ENCODE measurements at regions not wholly inside any gene's neighbourhood (a gene's known extent, or its start where the extent isn't known, plus 50 kb on each side); places are given as distances from the start of the nearest gene placed in this dataset.
A peak's percentile ranks its signal among the peaks of the same experiment; 100 is the strongest.

DNA sequence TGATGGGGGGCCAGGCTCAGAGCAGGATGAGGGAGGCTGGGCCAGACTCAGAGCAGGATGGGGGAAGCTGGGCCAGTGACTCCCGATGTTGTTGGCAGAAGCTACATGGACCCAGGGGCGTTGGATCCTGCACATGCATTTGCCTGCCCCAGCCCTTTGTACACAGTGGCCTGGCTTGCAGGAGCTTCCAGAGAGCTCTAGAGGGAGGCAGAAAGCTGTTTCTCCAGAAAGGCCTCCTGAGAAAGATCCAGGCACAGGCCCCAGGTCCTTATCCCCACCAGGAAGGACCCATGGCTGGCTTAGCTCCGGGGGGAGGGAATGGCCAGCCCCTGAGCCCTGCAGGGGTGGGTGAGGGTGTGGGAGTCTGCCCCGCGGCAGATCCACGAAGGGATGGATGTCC lies 106.6 kb upstream of the ACTRT2 start:
- DNase-seq (ENCODE audit: low read depth in 1 of 2, low spot score in 1 of 2), result no peak

DNA sequence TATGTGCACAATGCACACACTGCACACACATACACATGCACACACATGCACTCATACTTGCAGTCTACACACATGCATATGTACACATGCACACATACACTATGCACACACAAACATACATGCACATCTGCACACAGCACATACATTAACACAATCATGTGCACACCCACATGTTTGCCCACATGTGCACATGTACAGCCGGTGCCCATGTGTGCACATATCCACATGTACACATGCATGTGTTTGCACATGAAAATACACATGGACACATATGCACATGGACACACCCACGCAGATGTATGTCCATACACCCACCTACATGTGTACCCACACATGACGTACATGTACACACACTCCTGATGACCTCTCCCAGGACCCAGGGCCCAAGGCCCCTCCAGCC lies 105.1 kb upstream of the ACTRT2 start:
- no peak for DNase-seq (ENCODE audit: low read depth in 1 of 2, low spot score in 1 of 2)

GRCh38 chr1:2916706-2917105 lies 104.6 kb upstream of the ACTRT2 start:
- no peak for DNase-seq (ENCODE audit: low read depth in 1 of 2, low spot score in 1 of 2)

GRCh38 chr1:2917284-2917683 lies 104.0 kb upstream of the ACTRT2 start:
- DNase-seq (ENCODE audit: low read depth in 1 of 2, low spot score in 1 of 2), result no peak

DNA sequence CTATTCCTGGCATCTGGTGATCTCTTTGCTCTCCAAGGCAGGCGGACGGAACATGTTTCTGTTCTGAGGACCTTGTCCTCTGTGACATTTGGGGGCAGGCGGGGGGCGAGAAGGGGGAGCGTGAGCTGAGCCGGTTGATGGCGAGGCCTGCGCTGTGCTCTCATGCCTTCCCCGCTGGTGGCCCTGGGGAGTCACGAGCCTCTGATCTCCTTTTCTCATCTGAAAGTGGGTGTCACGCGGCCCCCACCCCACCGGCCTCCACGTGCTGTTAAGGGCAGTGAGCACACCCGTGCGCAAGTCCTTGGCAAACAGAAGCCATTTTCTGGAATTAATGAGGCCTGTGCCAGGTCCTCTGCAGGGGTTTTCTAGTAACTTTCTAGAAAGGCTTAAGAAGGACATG lies 102.8 kb upstream of the ACTRT2 start:
- no peak for DNase-seq (ENCODE audit: low read depth in 1 of 2, low spot score in 1 of 2)

DNA sequence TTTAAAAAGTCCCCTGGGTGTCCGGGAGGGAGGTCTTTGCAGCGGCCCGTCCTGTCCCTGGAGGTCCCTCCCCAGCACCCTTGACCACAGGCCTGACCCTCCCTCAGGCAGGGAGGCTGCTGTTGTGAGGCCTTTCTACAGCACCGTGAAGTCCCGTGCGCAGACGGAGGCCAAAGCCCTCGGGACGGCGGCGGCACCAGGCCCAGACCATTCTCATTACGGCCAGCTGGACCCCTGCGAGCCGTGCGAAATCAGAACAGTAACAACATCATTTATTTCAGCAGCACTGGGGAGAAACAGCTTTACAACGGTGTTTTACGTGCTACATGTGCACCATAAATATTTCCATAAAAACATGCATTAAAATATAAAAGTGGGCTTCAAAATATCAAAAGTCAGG lies 101.4 kb upstream of the ACTRT2 start:
- no peak for DNase-seq (ENCODE audit: low read depth in 1 of 2, low spot score in 1 of 2)

GRCh38 chr1:2920421-2921015 lies 100.7 kb upstream of the ACTRT2 start:
- DNase-seq (ENCODE audit: low read depth in 1 of 2, low spot score in 1 of 2), result no peak

- peak; percentile 7 to 9 for DNase-seq (ENCODE audit: low read depth in 1 of 2, low spot score in 1 of 2)
These were observed 99.1 kb upstream of the ACTRT2 start for GRCh38 chr1:2921970-2922686.

DNA sequence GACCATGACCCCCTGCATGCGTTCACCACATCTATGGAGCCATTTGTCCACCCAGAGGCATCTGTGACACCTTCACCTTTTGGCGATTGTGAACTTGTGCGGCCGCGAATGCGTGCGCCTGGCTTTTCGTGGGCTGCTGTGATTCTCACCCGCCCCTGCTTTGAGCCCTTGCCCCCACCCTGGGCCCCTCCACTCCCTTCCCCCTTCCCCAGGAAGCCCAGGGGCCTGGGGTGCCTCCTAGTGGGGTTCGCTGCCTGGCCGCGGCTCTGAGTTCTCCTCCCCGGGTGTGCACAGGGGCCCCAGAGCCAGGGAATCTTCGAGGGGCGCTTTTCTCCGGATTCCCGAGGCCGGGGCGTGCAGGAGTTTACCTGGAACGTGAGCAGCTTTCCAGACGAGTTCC lies 97.9 kb upstream of the ACTRT2 start:
- no peak for DNase-seq (ENCODE audit: low read depth in 1 of 2, low spot score in 1 of 2)

DNA sequence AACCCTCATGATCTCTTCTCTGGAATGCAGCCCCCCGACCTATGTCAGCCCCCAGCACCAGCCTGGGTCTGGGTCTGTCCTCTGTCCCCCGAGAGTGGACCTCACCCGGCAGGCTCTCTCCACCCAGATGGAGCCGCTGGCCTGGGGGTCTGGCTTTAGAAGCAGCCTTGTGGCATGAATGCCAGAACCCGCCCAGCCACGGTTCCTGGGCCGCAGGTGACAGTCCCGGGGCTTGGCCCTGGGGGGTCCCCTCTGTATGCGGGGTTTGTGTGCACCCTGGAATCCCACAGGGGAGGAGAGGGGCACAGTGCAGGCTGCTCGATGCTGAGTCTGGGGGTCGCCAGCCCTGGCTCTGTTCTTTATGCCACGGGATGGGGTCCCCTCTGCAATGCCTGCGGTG lies 96.0 kb upstream of the ACTRT2 start:
- no peak for DNase-seq (ENCODE audit: low read depth in 1 of 2, low spot score in 1 of 2)

DNA sequence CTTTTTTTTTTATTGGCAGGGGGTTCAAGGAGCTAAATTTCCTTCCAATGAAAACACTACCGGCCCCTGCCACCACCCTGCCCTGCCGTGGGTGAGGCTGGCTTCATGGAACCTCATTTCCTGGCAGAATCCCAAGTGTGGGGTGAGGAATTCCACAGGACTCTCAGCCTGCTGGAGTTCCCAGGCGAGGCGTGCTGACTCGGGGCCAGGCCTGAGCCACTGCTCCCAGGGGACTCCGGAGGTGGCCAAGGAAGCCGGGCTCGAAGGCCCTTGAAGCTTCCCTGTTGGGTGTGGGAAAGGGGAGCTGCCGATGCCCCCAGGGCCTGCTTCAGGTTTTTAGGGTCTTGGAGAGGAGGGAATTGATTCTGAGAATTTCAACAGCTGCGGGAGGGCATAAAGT lies 95.3 kb upstream of the ACTRT2 start:
- no peak for DNase-seq (ENCODE audit: low read depth in 1 of 2, low spot score in 1 of 2)

DNA sequence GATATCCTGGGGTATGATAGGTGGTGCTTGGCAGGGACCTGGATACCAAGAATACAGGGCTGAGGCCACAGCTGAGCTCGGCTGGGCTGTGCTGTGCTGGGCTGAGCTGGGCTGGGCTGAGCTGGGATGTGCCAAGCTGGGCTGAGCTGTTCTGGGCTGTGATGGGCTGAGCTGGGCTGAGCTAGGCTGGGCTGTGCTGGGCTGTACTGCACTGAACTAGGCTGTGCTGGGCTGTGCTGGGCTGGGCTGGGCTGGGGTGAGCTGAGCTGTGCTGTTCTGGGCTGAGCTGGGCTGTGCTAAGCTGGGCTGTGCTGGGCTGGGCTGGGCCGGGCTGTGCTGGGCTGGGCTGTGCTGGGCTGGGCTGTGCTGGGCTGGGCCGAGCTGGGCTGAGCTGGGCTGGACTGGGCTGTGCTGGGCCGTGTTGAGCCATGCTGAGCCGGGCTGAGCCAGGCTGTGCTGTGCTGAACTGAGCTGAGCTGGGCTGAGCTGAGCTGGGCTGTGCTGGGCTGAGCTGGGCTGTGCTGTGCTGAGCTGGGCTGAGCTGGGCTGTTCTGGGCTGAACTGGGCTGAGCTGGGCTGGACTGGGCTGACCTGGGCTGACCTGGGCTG lies 94.7 kb upstream of the ACTRT2 start:
- no peak for DNase-seq (ENCODE audit: low read depth in 1 of 2, low spot score in 1 of 2)

- DNase-seq (ENCODE audit: low read depth in 1 of 2, low spot score in 1 of 2), result no peak
These were observed 93.6 kb upstream of the ACTRT2 start for GRCh38 chr1:2927393-2928360.

- no peak for DNase-seq (ENCODE audit: low read depth in 1 of 2, low spot score in 1 of 2)
These were observed 92.6 kb upstream of the ACTRT2 start for GRCh38 chr1:2928366-2929325.

- no peak for DNase-seq (ENCODE audit: low read depth in 1 of 2, low spot score in 1 of 2)
These were observed 91.9 kb upstream of the ACTRT2 start for GRCh38 chr1:2929335-2929734.

DNA sequence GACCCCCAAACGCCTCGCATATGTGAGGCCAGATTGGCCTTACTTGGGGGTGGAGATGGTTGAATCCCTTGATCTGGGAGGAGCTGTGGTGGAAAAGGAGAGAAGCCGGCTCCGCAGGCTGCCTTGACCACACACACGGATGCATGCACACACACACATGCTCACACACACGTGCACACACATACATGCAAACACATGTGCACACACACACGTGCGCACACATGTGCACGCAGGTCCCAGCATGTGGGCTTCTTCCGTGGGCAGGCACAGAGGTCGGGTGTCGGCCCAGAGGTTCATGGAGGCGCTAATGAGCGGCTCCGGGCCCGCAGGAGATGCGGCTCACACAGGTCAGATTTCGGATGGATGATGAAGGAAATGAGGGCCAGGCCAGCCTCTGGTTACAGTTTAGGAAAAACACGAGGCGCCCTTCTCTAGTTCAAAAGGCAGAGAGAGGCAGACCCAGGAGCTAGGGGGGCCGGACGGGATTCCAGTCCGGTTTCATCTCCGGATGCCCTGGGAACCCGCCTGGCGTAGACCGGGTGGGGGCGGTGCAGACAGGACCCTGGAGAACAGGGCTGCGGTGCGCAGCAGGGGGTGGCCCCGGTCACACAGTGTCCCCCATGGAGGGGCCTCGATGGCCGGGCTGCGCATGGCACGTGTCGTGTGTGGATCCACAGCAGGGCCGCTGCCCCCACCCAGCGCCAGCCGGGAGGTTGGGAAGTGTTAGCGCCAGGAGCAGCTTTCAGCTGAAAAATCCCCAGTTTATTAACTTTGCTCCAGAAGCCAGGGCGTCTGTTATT lies 91.1 kb upstream of the ACTRT2 start:
- no peak for DNase-seq (ENCODE audit: low read depth in 1 of 2, low spot score in 1 of 2)

DNA sequence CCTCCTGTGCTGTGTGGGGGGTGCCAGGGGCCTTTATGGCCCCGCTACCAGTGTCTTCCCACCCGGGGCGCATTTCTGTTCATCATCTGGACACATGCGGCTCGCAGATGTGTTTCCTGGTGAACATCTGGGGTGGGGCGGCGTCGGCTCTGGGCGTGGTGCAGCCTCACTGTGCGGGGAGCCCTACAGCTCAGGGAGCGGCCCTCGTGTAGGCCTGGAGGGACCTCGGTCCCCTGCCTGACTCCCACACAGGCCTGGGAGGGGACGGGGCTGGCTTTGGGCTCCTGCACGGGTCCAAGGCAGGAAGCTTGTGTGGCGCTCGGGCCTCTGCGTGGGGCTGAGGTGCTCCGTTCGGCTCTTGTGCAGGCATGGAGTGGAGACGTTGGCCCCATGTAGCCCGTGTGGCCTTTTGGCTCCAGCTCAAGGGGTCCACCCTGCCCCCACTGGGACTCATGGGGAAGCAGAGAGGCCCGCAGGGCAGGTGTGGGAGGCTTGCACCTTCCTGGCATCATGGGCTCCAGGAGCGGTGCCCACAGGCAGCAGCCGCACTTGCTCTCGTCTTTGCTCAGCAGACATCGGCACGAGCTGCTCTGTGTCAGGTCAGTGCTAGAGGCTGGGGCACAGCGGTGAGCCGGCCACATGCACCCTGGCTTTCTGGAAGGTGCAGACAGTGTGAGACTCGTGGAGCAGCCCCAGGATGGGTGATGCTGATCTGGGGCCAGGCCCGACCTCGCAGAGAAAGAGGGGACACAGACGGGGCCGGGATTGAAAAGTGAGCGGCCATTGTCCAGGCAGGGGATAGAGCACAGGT lies 90.1 kb upstream of the ACTRT2 start:
- no peak for DNase-seq (ENCODE audit: low read depth in 1 of 2, low spot score in 1 of 2)

- no peak for DNase-seq (ENCODE audit: low read depth in 1 of 2, low spot score in 1 of 2)
These were observed 89.4 kb upstream of the ACTRT2 start for GRCh38 chr1:2931724-2932401.
